HepG2 (cell line): ENCODE measurements at regions not wholly inside any gene's neighbourhood (a gene's known extent, or its start where the extent isn't known, plus 50 kb on each side); places are given as distances from the start of the nearest gene placed in this dataset.

Experiments used
- ATRX ChIP-seq: sonication (generic); formaldehyde crosslinking; IDR thresholded peaks from 2 replicates; pipeline ENCODE4 v1.4.0; 2020; ENCODE audit warnings: missing genetic modification reagents, borderline replicate concordance
- BORCS8-MEF2B ChIP-seq: sonication (generic); formaldehyde crosslinking; IDR thresholded peaks from 2 replicates; pipeline ENCODE4 v1.8.0; 2022; ENCODE audit warnings: mild to moderate bottlenecking, missing genetic modification reagents
- CREM ChIP-seq, 2 experiments: sonication (generic) in 1 of 2; formaldehyde crosslinking in 1 of 2; IDR thresholded peaks; 2 replicates each; pipeline versions ENCODE4 v1.4.0 to v1.6.1; 2016 to 2020; ENCODE audit warnings: antibody characterized with exemption in 1 of 2, mild to moderate bottlenecking in 1 of 2, missing genetic modification reagents in 1 of 2
- DPF2 ChIP-seq: sonication (generic); formaldehyde crosslinking; IDR thresholded peaks from 2 replicates; pipeline ENCODE4 v1.4.0; 2020; ENCODE audit warnings: mild to moderate bottlenecking, low read depth, missing genetic modification reagents, borderline replicate concordance
- FOXM1 ChIP-seq: sonication (generic); formaldehyde crosslinking; IDR thresholded peaks from 2 replicates; pipeline ENCODE4 v1.5.0; 2020; ENCODE audit warnings: missing genetic modification reagents
- GABPB1 ChIP-seq: IDR thresholded peaks from 2 replicates; pipeline ENCODE4 v1.6.1; 2016; ENCODE audit warnings: mild to moderate bottlenecking, missing genetic modification reagents, moderate library complexity, missing compliant biosample characterization
- GTF2F1 ChIP-seq: fragments of 150-350 bp; IDR thresholded peaks from 2 replicates; pipeline ENCODE4 v1.6.1; 2014; ENCODE audit warnings: low read length
- HOXA5 ChIP-seq: sonication (generic); formaldehyde crosslinking; IDR thresholded peaks from 2 replicates; pipeline ENCODE4 v1.4.0; 2020; ENCODE audit warnings: missing genetic modification reagents
- JUNB ChIP-seq: sonication (generic); formaldehyde crosslinking; IDR thresholded peaks from 2 replicates; pipeline ENCODE4 v1.8.0; 2022; ENCODE audit warnings: missing genetic modification reagents, mild to moderate bottlenecking, borderline replicate concordance
- KDM4B ChIP-seq: sonication (generic); formaldehyde crosslinking; IDR thresholded peaks from 2 replicates; pipeline ENCODE4 v1.4.0; 2020; ENCODE audit warnings: missing genetic modification reagents
- MEF2D ChIP-seq: sonication (generic); formaldehyde crosslinking; IDR thresholded peaks from 2 replicates; pipeline ENCODE4 v1.5.1; 2020; ENCODE audit warnings: mild to moderate bottlenecking, missing genetic modification reagents
- MLXIP ChIP-seq: sonication (generic); formaldehyde crosslinking; IDR thresholded peaks from 2 replicates; pipeline ENCODE4 v1.9.0; 2021; ENCODE audit warnings: missing genetic modification reagents, borderline replicate concordance
- NCOR1 ChIP-seq: fragments of 200-600 bp; sonication (generic); IDR thresholded peaks from 2 replicates; pipeline ENCODE4 v1.7.0; 2017; ENCODE audit warnings: antibody characterized with exemption, low read length, borderline replicate concordance
- NFKB2 ChIP-seq: sonication (generic); formaldehyde crosslinking; IDR thresholded peaks from 2 replicates; pipeline ENCODE4 v1.4.0; 2020; ENCODE audit warnings: missing genetic modification reagents, borderline replicate concordance
- POLR2AphosphoS5 ChIP-seq: IDR thresholded peaks from 2 replicates; pipeline ENCODE4 v1.6.1; 2012; ENCODE audit warnings: low read depth, low read length
- REXO4 ChIP-seq: sonication (generic); formaldehyde crosslinking; IDR thresholded peaks from 2 replicates; pipeline ENCODE4 v1.8.0; 2022; ENCODE audit warnings: missing genetic modification reagents, mild to moderate bottlenecking, borderline replicate concordance
- SSRP1 ChIP-seq: IDR thresholded peaks from 2 replicates; pipeline ENCODE4 v1.6.1; 2016; ENCODE audit warnings: control low read depth
- THYN1 ChIP-seq: sonication (generic); formaldehyde crosslinking; IDR thresholded peaks from 2 replicates; pipeline ENCODE4 v1.8.1; 2023; ENCODE audit warnings: low read depth, mild to moderate bottlenecking, moderate library complexity, missing genetic modification reagents, borderline replicate concordance
- TRIM24 ChIP-seq: sonication (generic); formaldehyde crosslinking; IDR thresholded peaks from 2 replicates; pipeline ENCODE4 v1.8.0; 2022; ENCODE audit warnings: mild to moderate bottlenecking, missing genetic modification reagents
- ZBTB20 ChIP-seq: sonication (generic); formaldehyde crosslinking; IDR thresholded peaks from 2 replicates; pipeline ENCODE4 v1.8.1; 2023; ENCODE audit warnings: missing genetic modification reagents, low read depth, mild to moderate bottlenecking, borderline replicate concordance
- ZFY ChIP-seq: sonication (generic); formaldehyde crosslinking; IDR thresholded peaks from 2 replicates; pipeline ENCODE4 v1.4.0; 2020; ENCODE audit warnings: missing genetic modification reagents
- ZNF329 ChIP-seq: sonication (generic); formaldehyde crosslinking; IDR thresholded peaks from 2 replicates; pipeline ENCODE4 v1.9.0; 2021; ENCODE audit warnings: low read depth, mild to moderate bottlenecking, missing genetic modification reagents
- ZNF362 ChIP-seq: sonication (generic); formaldehyde crosslinking; IDR thresholded peaks from 2 replicates; pipeline ENCODE4 v1.4.0; 2020; ENCODE audit warnings: missing genetic modification reagents, mild to moderate bottlenecking, borderline replicate concordance
- ZNF382 ChIP-seq: sonication (generic); formaldehyde crosslinking; IDR thresholded peaks from 2 replicates; pipeline ENCODE4 v1.5.0; 2020; ENCODE audit warnings: missing genetic modification reagents, mild to moderate bottlenecking, borderline replicate concordance
- ZNF451 ChIP-seq: sonication (generic); formaldehyde crosslinking; IDR thresholded peaks from 2 replicates; pipeline ENCODE4 v1.5.0; 2020; ENCODE audit warnings: mild to moderate bottlenecking, missing genetic modification reagents
- ZNF564 ChIP-seq: sonication (generic); formaldehyde crosslinking; IDR thresholded peaks from 2 replicates; pipeline ENCODE4 v1.8.1; 2023; ENCODE audit warnings: mild to moderate bottlenecking, missing genetic modification reagents
- ZNF576 ChIP-seq: sonication (generic); formaldehyde crosslinking; IDR thresholded peaks from 2 replicates; pipeline ENCODE4 v1.4.0; 2020; ENCODE audit warnings: mild to moderate bottlenecking, missing genetic modification reagents
- ZNF589 ChIP-seq: sonication (generic); formaldehyde crosslinking; conservative IDR thresholded peaks from 2 replicates; pipeline ENCODE4 v1.8.0; 2022; ENCODE audit warnings: mild to moderate bottlenecking, moderate library complexity, missing genetic modification reagents
- ZNF780A ChIP-seq: sonication (generic); formaldehyde crosslinking; IDR thresholded peaks from 2 replicates; pipeline ENCODE4 v1.8.0; 2022; ENCODE audit warnings: mild to moderate bottlenecking, missing genetic modification reagents, moderate library complexity
- ZNF850 ChIP-seq: sonication (generic); formaldehyde crosslinking; conservative IDR thresholded peaks from 2 replicates; pipeline ENCODE4 v1.9.0; 2021; ENCODE audit warnings: mild to moderate bottlenecking, missing genetic modification reagents

GRCh38 chr3:30193625-30194044 is 412.8 kb upstream of the TGFBR2 start (continued):
- no peak for TF ChIP-seq ZNF576 (CRISPR knock-in tag)
- TF ChIP-seq ZNF589 (CRISPR knock-in tag): no peak
- no peak for TF ChIP-seq MLXIP (CRISPR knock-in tag)
- no peak for TF ChIP-seq TRIM24
- TF ChIP-seq POLR2AphosphoS5: no peak
- TF ChIP-seq CREM (IDR thresholded peaks at IDR 0.05): peak; percentile 81
- no peak for TF ChIP-seq CREM (CRISPR knock-in tag; IDR thresholded peaks at IDR 0.05)
- TF ChIP-seq GABPB1 (CRISPR knock-in tag): no peak
- no peak for TF ChIP-seq THYN1
- no peak for TF ChIP-seq ZFY (CRISPR knock-in tag)
- TF ChIP-seq ZNF564: no peak
- TF ChIP-seq DPF2 (CRISPR knock-in tag): 0 out of 2 replicates have a peak, but pooled peaks have one; percentile 14
- no peak for TF ChIP-seq ZNF780A (CRISPR knock-in tag)
- TF ChIP-seq FOXM1 (CRISPR knock-in tag): no peak
- no peak for TF ChIP-seq NFKB2 (CRISPR knock-in tag)
- no peak for TF ChIP-seq HOXA5 (CRISPR knock-in tag)
- no peak for TF ChIP-seq MEF2D
- TF ChIP-seq BORCS8-MEF2B (CRISPR knock-in tag): no peak
- no peak for TF ChIP-seq ZNF850 (CRISPR knock-in tag)
- no peak for TF ChIP-seq ZNF362
- TF ChIP-seq GTF2F1: no peak
- no peak for TF ChIP-seq JUNB (CRISPR knock-in tag)
- TF ChIP-seq ZNF451 (CRISPR knock-in tag): no peak
- no peak for TF ChIP-seq NCOR1
- no peak for TF ChIP-seq ZNF329 (CRISPR knock-in tag)
- TF ChIP-seq ZBTB20 (CRISPR knock-in tag): no peak
- no peak for TF ChIP-seq ATRX (CRISPR knock-in tag)
- no peak for TF ChIP-seq ZNF382 (CRISPR knock-in tag)
- TF ChIP-seq KDM4B (CRISPR knock-in tag): no peak
- TF ChIP-seq REXO4 (CRISPR knock-in tag): no peak
- no peak for TF ChIP-seq SSRP1 (CRISPR knock-in tag)
